ENCODE measurements at regions not wholly inside any gene's neighbourhood (a gene's known extent, or its start where the extent isn't known, plus 50 kb on each side); places are given as distances from the start of the nearest gene placed in this dataset.

- H3K4me3 ChIP-seq (ENCODE audit: low read depth, low read length): no peak overlapping the region
- TF ChIP-seq, protein P1, sequence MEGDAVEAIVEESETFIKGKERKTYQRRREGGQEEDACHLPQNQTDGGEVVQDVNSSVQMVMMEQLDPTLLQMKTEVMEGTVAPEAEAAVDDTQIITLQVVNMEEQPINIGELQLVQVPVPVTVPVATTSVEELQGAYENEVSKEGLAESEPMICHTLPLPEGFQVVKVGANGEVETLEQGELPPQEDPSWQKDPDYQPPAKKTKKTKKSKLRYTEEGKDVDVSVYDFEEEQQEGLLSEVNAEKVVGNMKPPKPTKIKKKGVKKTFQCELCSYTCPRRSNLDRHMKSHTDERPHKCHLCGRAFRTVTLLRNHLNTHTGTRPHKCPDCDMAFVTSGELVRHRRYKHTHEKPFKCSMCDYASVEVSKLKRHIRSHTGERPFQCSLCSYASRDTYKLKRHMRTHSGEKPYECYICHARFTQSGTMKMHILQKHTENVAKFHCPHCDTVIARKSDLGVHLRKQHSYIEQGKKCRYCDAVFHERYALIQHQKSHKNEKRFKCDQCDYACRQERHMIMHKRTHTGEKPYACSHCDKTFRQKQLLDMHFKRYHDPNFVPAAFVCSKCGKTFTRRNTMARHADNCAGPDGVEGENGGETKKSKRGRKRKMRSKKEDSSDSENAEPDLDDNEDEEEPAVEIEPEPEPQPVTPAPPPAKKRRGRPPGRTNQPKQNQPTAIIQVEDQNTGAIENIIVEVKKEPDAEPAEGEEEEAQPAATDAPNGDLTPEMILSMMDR (IDR thresholded peaks at IDR 0.05; ENCODE audit: low read depth, low read length): no peak
These were observed 166.6 kb downstream of the INHBA start for GRCh38 chr7:41536122-41536872.

GRCh38 chr7:41529831-41530230, 173.1 kb downstream of the INHBA start:
- H3K4me3 ChIP-seq (ENCODE audit: low read depth, low read length): no peak overlapping the region
- TF ChIP-seq, protein P1 (IDR thresholded peaks at IDR 0.05; ENCODE audit: low read depth, low read length): no peak

DNA sequence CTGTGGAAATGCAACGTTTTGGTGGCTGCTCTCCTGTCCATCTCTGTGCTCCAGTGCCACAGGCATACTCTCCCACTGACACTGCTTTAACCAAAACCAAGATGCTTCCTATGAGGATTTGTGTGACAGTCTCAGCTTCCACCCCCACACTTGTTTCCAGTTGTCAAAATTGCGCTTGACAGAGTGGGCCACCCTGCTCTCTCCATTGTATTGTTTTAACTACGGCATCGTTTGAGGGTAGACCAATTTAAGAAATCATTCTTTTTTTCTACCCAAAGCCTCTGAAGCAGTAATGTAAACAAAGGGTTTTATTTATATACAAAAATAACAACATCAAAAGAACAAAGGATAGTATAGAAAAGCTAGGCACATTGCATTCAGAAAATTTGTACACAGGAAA, 178.0 kb downstream of the INHBA start:
- TF ChIP-seq, protein P1 (IDR thresholded peaks at IDR 0.05; ENCODE audit: low read depth, low read length): no peak
- no peak overlapping the region for H3K4me3 ChIP-seq (ENCODE audit: low read depth, low read length)

- no peak overlapping the region for H3K4me3 ChIP-seq (ENCODE audit: low read depth, low read length)
- TF ChIP-seq, protein P1 (IDR thresholded peaks at IDR 0.05; ENCODE audit: low read depth, low read length): no peak
These were observed 182.4 kb downstream of the INHBA start for GRCh38 chr7:41520445-41520844.

DNA sequence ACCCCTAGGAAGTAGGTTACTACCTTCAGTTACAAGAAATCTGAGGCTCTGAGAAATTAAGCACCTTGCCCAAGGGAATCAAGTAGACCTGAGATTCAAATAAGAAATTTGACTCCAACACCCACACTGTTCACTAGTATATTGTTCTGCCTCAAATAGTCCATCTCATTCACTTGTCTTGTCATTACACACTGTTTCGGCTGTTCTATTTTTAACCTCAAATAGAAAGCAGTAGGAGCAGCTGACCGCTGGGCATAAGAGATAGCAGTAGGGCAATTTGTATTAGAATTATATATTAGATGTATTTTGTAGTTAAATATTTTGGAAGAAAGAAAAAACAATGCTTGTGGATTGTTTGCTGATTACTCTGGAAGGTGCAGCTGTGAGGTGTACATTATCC, 185.1 kb downstream of the INHBA start:
- TF ChIP-seq, protein P1 (IDR thresholded peaks at IDR 0.05; ENCODE audit: low read depth, low read length): no peak
- H3K4me3 ChIP-seq (ENCODE audit: low read depth, low read length): no peak overlapping the region

GRCh38 chr7:41508755-41509154, 194.1 kb downstream of the INHBA start:
- no peak overlapping the region for H3K4me3 ChIP-seq (ENCODE audit: low read depth, low read length)
- TF ChIP-seq, protein P1 (IDR thresholded peaks at IDR 0.05; ENCODE audit: low read depth, low read length): no peak

DNA sequence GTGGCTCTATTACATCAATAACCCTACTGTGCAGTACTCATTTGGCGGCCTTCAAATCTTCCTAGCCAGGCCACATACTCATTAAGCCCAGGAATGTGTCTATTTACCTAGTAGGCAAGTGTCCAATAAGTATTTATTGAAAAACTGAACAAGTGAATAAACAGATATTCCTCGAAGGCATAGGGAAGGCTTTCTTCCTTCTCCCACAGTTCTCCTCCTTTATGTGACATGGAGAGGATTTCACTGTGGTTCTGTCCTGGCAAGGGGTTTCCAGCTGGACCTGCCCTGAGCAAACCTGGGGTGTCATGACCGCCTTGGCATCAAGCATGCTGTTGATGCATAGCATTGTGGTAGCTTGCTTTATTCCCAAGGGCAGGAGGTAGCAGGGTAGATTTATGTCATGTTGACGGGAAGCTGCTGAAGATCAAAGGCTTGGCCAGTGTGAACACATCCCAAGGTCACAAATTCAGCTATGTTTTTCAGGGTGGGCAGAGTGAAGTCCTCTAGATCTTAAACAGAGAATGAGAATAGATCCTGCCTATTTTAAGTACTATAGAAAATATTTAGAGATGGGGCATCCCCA, 195.1 kb downstream of the INHBA start:
- TF ChIP-seq, protein P1 (IDR thresholded peaks at IDR 0.05; ENCODE audit: low read depth, low read length): no peak
- H3K4me3 ChIP-seq (ENCODE audit: low read depth, low read length): no peak overlapping the region

Measured in WI38 (cell line).